Motor neuron (in vitro differentiated cells): ENCODE measurements at regions not wholly inside any gene's neighbourhood (a gene's known extent, or its start where the extent isn't known, plus 50 kb on each side); places are given as distances from the start of the nearest gene placed in this dataset.
A peak's percentile ranks its signal among the peaks of the same experiment; 100 is the strongest.

ENCODE experiments used
- ATAC-seq, 8 experiments: fragments of 200-7000 bp; cut with Tn5 transposase; replicated peaks in 6 of 8; 2 replicates each; pipeline ENCODE4 v1.8.0; 2021; ENCODE audit warnings: mild to moderate bottlenecking in 8 of 8, moderate library complexity in 8 of 8
- H3K27ac ChIP-seq, 2 donors: fragments of 250-450 bp; sonication (Bioruptor Pico); 2 replicates each; pipeline ENCODE4 v1.9.0; 2021; ENCODE audit warnings: antibody characterized with exemption in 2 of 2, mild to moderate bottlenecking in 2 of 2, moderate library complexity in 1 of 2
- H3K4me1 ChIP-seq, 2 donors: fragments of 250-450 bp; sonication (Bioruptor Pico); replicated peaks in 1 of 2; 2 replicates each; pipeline ENCODE4 v1.6.1; 2021; ENCODE audit warnings: antibody characterized with exemption in 2 of 2, mild to moderate bottlenecking in 2 of 2, moderate library complexity in 1 of 2
- H3K4me3 ChIP-seq, 5 donors: fragments of 250-450 bp; sonication (Bioruptor Pico); 2 replicates each; pipeline ENCODE4 v1.9.0; 2021; ENCODE audit warnings: antibody characterized with exemption in 5 of 5, mild to moderate bottlenecking in 5 of 5, moderate library complexity in 4 of 5
- WGBS, 10 experiments: fragments of 450-650 bp; shearing (Covaris generic); methylation state at CpG; one replicate each; pipeline ENCODE4 v1.0.0; 2022; 5-methylcytosine and 5-hydroxymethylcytosine counted together
- in situ Hi-C, 9 experiments: fragments of 400-800 bp; cut with MboI; loops; one replicate each; pipeline ENCODE4 v1.15.0; 2021; ENCODE audit warnings: low sequenced_read_pairs in 9 of 9, low pct_unique_long_range_greater_than_20kb in 2 of 9; ENCODE audit not compliant: unreplicated experiment in 9 of 9

DNA sequence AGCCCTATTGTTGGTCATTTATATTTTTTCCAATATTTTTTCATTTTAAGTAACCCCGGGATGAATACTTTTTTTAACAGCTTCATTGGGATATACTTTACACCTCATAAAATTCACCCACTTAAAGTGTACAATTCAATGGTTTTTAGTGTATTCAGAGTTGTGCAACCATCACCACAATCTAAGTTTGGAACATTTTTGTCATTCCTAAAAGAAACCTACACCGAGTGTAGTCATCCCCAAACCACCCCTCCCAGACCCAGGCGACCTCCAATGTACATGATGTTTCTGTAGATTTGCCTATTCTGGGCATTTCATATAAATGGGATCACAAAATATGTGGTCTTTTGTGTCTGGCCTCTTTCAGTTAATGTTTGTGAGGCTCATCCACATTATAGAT, 118.3 kb upstream of the FRMD4B start:
- peaks cover 0 to 6% of the 10 kb centered on the region in 2 donors for H3K4me1 ChIP-seq
- no peak overlapping the region for H3K4me3 ChIP-seq
- 3 to 100% (median 97%) methylated on average over 1 to 3 of the region's 3 CpGs; no CpG with 5 or more reads in 1 of the 10 experiments for WGBS, 10 experiments
- peak in 1 of 8 experiments; percentile 37 for ATAC-seq
- in situ Hi-C loops: no loop called here
- H3K27ac ChIP-seq: no peak overlapping the region

- H3K4me3 ChIP-seq: no peak overlapping the region
- no peak for ATAC-seq
- in situ Hi-C loops: no loop called here
- H3K27ac ChIP-seq: no peak overlapping the region
- H3K4me1 ChIP-seq: peaks cover 0 to 3% of the 10 kb centered on the region in 2 donors
- 50 to 100% (median 83%) methylated on average over 2 to 5 of the region's 5 CpGs; no CpG with 5 or more reads in 1 of the 10 experiments for WGBS, 10 experiments
These were observed 114.7 kb upstream of the FRMD4B start for GRCh38 chr3:69500604-69501003.

DNA sequence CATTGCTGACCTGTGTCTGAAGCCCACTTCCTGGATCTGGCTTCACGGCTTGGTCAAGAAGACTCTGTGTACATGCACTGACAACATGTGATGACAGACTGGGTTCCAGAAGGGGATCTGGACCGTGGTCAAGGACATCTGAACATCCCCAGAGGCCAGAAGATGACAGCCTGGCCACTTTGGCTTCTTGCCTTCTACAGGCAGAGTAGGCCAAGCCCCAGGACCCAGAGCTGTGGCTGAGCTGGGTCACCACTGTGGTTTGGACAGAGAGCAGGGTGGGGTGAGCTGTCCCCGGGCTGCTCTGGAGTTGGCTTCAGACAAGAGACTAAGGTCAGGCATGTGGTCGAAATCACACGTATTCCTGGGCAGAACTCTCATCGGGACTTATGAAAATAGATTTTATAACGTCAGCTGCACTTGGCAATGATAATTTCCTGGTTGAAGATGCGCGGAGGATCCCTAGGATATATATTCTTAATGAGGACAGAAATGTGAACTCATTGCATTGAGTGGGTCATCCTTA, 114.1 kb upstream of the FRMD4B start:
- Histone ChIP-seq H3K4me3 (no peak overlapping the region), H3K4me1 (no peaks in the 10 kb centered on the region), H3K27ac (no peak overlapping the region)
- in situ Hi-C loops: no loop called here
- peak in 2 of 8 experiments; percentile 73 to 76 for ATAC-seq
- WGBS, 10 experiments: 17 to 100% (median 75%) methylated on average over 1 to 7 of the region's 9 CpGs; no CpG with 5 or more reads in 3 of the 10 experiments

- in situ Hi-C loops: no loop called here
- Histone ChIP-seq H3K4me3 (no peak overlapping the region), H3K27ac (no peak overlapping the region), H3K4me1 (no peaks in the 10 kb centered on the region)
- peak in 3 of 8 experiments; percentile 23 to 63 (median 29) for ATAC-seq
- WGBS, 10 experiments: 10 to 100% (median 96%) methylated on average over 1 to 3 of the region's 3 CpGs; no CpG with 5 or more reads in 3 of the 10 experiments
These were observed 113.5 kb upstream of the FRMD4B start for GRCh38 chr3:69499422-69499821.

- 50 to 100% (median 89%) methylated on average over 1 to 3 of the region's 3 CpGs; no CpG with 5 or more reads in 4 of the 10 experiments for WGBS, 10 experiments
- in situ Hi-C loops: no loop called here
- no peak for ATAC-seq
- no peak overlapping the region for H3K4me3 ChIP-seq
- H3K4me1 ChIP-seq: peaks cover 0 to 6% of the 10 kb centered on the region in 2 donors
- no peak overlapping the region for H3K27ac ChIP-seq
These were observed 111.0 kb upstream of the FRMD4B start for GRCh38 chr3:69496856-69497255.

DNA sequence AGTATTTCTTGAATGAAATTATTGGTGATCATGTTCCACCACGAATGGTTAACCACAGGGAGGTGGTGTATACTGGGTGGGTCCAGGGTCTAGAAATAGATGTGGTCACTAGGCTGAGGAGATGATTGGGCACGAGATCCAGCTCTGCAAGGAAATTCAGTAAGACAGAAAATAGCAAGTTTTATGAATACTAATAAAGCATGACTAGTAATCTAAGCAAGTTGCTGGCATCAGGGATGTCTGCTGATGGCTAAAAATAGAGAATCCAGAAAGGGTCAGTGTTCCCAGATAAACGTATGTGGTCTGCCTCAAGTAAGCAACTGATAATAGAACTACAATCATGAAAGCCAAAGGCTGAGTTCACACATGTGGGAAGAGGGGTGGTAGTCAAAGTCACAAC, 108.3 kb upstream of the FRMD4B start:
- in situ Hi-C loops: no loop called here

GRCh38 chr3:69493157-69493556, 107.3 kb upstream of the FRMD4B start:
- WGBS, 10 experiments: 42 to 100% (median 96%) methylated on average over 1 to 3 of the region's 3 CpGs; no CpG with 5 or more reads in 1 of the 10 experiments

More for the DNA sequence above, 108.3 kb upstream of the FRMD4B start:
- Histone ChIP-seq H3K27ac (no peak overlapping the region), H3K4me3 (no peak overlapping the region), H3K4me1 (peaks cover 0 to 15% of the 10 kb centered on the region in 2 donors)
- peak in 1 of 8 experiments; percentile 49 for ATAC-seq
- 0 to 100% (median 85%) methylated on average over 1 to 3 of the region's 3 CpGs; no CpG with 5 or more reads in 5 of the 10 experiments for WGBS, 10 experiments

DNA sequence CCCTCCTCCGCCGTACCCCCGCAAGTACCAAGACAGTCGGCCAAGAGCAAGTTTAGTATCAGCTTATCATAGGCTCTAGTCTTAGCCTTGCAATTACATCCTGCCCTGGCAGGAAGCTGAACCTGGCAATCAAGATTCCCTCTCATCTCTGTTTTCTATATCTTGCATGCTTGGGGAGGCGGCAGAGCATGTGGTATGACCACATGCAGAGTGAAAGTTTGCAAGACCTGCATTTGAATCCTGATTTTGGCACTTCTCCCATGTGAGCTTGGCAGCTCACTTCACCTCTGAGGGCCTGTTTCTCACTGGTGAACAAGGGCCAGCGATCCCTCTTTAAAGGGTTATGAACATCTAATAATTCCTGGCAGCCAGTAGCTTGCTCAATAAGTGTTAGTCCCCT, 106.1 kb upstream of the FRMD4B start:
- H3K4me1 ChIP-seq: peaks cover 0 to 15% of the 10 kb centered on the region in 2 donors
- peak in 1 of 8 experiments; percentile 26 for ATAC-seq
- in situ Hi-C loops: no loop called here
- H3K4me3 ChIP-seq: no peak overlapping the region
- no peak overlapping the region for H3K27ac ChIP-seq
- WGBS, 10 experiments: 86 to 100% (median 95%) methylated on average over 1 to 6 of the region's 6 CpGs; no CpG with 5 or more reads in 4 of the 10 experiments

More at GRCh38 chr3:69493157-69493556, 107.3 kb upstream of the FRMD4B start:
- in situ Hi-C loops: no loop called here
- no peak for ATAC-seq
- peaks cover 0 to 15% of the 10 kb centered on the region in 2 donors for H3K4me1 ChIP-seq
- H3K27ac ChIP-seq: no peak overlapping the region
- no peak overlapping the region for H3K4me3 ChIP-seq

DNA sequence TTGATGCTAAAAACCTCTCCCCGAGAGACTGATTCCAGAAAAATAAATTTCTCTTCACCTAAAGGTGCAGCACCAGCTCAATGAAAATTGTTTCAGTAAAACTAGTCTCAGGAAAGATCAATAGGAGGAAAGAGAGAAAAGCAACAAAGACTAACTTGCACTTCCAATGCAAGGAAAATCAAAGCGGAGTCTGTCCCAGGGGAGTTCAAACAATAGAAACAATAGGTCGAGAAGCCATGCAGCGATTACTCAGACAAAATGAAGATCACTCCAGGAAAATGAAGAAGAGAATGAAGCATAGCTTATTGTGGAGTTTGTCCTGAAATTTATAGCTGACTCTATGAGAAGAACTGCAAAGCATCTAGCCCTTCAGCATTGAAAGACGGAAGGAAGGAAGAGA, 105.1 kb upstream of the FRMD4B start:
- Histone ChIP-seq H3K4me3 (no peak overlapping the region), H3K4me1 (peaks cover 0 to 15% of the 10 kb centered on the region in 2 donors), H3K27ac (no peak overlapping the region)
- ATAC-seq: no peak
- 11 to 60% (median 32%) methylated on average over 2 to 5 of the region's 5 CpGs for WGBS, 10 experiments
- in situ Hi-C loops: no loop called here

DNA sequence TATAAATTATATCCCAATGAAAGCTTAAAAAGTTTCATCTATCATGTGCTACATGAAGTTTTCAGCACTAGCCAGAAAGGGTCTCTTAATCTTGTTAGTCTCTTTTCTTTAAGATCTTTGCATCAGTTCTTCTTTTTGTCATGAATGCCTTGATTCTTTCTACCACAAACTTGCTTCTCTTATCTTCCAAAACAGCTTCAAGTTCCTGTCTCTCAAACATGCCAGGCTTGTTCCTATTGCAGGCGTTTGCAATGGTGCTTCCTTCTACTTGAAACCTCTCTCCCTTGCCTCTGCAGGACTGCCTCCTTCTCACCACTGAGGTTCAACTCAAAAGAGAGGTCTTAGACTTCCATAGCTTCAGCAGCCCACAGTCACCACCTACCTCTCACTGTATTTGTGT, 104.3 kb upstream of the FRMD4B start:
- Histone ChIP-seq H3K4me3 (no peak overlapping the region), H3K27ac (no peak overlapping the region), H3K4me1 (peaks cover 0 to 15% of the 10 kb centered on the region in 2 donors)
- WGBS, 10 experiments: 0 to 100% (median 67%) methylated on average over 1 of the region's 1 CpG; no CpG with 5 or more reads in 4 of the 10 experiments
- no peak for ATAC-seq
- in situ Hi-C loops: no loop called here

- Histone ChIP-seq H3K4me1 (peaks cover 0 to 15% of the 10 kb centered on the region in 2 donors), H3K4me3 (no peak overlapping the region), H3K27ac (no peak overlapping the region)
- ATAC-seq: no peak
- in situ Hi-C loops: no loop called here
These were observed 102.1 kb upstream of the FRMD4B start for GRCh38 chr3:69488026-69488425.

DNA sequence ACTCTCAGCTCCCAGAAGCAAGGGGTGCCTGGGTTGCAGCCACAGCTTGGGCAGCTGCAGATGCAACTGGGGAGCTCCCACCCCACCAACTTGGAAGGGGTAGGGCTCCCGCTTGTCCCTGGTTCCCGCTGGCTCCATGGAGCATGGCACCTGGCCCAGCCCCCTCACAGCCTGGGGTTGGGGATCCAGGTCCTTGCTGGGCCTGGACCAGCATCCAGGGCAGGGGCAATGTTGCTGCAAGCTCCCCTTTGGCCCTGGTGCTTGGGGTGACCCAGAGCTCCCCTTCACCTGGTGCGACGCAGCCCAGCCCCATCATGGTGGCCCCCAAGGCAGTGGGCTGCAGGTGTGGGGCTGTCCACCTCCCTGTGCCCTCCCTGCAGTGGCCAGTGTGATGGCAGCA, 99.6 kb upstream of the FRMD4B start:
- WGBS, 10 experiments: 83% methylated on average over 3 of the region's 4 CpGs; no CpG with 5 or more reads in 9 of the 10 experiments
- no peak overlapping the region for H3K27ac ChIP-seq
- in situ Hi-C loops: no loop called here
- H3K4me3 ChIP-seq: no peak overlapping the region
- ATAC-seq: no peak
- no peaks in the 10 kb centered on the region for H3K4me1 ChIP-seq

GRCh38 chr3:69484507-69485393, 98.9 kb upstream of the FRMD4B start:
- no peak for ATAC-seq

More at GRCh38 chr3:69484507-69485393, 98.9 kb upstream of the FRMD4B start:
- Histone ChIP-seq H3K27ac (no peak overlapping the region), H3K4me1 (no peaks in the 10 kb centered on the region), H3K4me3 (no peak overlapping the region)
- in situ Hi-C loops: no loop called here
- WGBS, 10 experiments: 40 to 100% (median 67%) methylated on average over 1 to 3 of the region's 6 CpGs; no CpG with 5 or more reads in 4 of the 10 experiments
